SH-SY5Y (cell line): ENCODE measurements at regions not wholly inside any gene's neighbourhood (a gene's known extent, or its start where the extent isn't known, plus 50 kb on each side); places are given as distances from the start of the nearest gene placed in this dataset.

Source experiments
- GATA2 ChIP-seq: IDR thresholded peaks from 2 replicates; pipeline ENCODE4 v1.6.1; 2011; ENCODE audit warnings: mild to moderate bottlenecking, low read depth, low read length
- GATA3 ChIP-seq: IDR thresholded peaks from 2 replicates; pipeline ENCODE4 v1.6.1; 2011; ENCODE audit warnings: low read depth, mild to moderate bottlenecking, low read length, moderate library complexity

GRCh38 chr1:60345049-60345448 is 271.5 kb upstream of the C1orf87 start:
- TF ChIP-seq GATA3 (no peak), GATA2 (no peak)
